HG03565 (cell line): ENCODE measurements at regions not wholly inside any gene's neighbourhood (a gene's known extent, or its start where the extent isn't known, plus 50 kb on each side); places are given as distances from the start of the nearest gene placed in this dataset.
"Not testable (repeated sequence)": the region's sequence is repeated elsewhere in the genome, so short reads cannot be mapped to it uniquely, and the experiment has no call there.

Experiments
- ATAC-seq: cut with Tn5 transposase; IDR thresholded peaks from one replicate; pipeline ENCODE4 v1.9.1; 2021; ENCODE audit warnings: mild to moderate bottlenecking, moderate library complexity; ENCODE audit not compliant: unreplicated experiment

DNA sequence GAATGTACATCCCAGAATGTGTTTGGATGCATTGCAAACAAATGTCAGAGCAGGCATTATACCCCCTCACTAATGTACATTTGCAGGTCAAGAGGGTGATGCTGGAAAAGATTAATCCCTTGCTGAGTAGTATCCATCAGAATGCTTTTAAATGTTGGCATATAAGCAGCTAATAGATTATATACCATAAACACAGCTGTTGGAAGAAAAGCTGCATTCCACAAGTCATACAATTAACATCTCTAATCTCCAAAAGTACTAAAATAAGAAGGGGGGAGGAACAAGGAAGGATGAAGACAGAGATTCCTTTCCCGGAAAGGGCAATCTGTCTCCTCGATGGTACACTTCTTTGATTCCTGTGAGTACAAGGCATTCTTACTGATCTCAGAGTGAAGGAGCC lies 445.7 kb upstream of the CDIN1 start:
- no peak for ATAC-seq

GRCh38 chr15:36136049-36136448 lies 443.4 kb upstream of the CDIN1 start:
- ATAC-seq, result no peak

DNA sequence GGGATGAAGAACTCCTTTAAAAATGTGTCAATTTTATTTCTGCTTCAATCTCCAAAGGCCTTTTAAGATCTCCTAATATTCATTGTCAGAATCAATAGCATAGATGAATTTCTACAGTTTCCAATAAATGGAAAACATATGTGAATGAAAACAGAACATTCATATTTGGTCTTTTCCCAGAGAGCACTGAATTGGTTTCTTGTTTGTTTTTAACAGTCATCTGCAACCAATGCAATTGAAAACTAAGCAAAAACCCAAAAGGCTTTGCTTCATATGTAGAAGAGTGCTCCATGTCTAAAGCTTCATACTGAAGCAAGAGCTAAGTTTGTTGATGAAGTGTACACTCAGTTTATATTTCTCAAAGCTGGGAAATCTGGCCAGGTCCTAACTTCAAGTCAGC lies 426.5 kb upstream of the CDIN1 start:
- no peak for ATAC-seq

DNA sequence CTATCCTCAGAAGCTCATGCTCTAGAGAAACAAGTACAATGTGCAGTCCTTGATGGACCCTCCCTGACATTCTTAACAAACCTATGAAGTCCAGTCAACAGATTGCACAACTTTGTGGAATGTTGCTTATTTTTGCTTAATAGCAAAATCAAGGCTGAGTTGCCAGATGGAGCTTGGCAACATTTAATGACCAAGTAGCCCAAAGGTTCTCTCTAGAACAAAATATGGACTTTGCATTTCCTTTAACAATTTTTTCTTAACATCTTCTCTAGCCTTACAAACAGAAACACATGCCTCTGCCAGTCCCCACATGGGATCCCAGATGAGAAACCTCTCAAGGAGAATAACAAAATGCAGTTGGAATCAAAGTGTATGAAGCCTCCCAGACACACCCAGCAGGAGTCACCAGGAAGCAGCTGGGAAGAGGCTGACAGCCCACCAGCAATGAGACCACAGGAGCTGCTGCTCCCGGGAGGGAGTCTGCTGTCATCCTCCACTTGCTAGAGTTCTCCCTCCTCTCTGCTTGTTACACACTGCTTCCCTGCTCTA lies 422.5 kb upstream of the CDIN1 start:
- ATAC-seq, result no peak

DNA sequence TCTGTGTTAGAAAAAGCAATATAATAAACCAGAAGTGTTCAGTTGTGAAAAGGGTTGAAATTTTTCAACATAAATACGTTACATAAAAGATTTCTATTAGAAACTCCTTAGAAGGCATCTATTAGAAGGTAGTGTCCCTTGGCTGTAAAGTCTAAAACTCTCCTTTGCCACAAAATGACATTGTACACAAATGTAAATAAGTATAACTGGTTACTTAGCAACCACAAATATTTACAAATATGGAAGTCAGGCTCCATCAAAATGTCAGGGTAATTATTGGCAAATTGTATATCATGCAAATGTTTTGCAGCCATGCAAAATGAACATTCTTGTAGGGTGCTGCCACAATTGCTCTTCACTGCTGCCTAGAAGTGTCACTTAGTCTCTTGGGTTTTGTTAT lies 419.1 kb upstream of the CDIN1 start:
- ATAC-seq, result no peak

- no peak for ATAC-seq
Observed at GRCh38 chr15:36161108-36161507, 418.3 kb upstream of the CDIN1 start.

DNA sequence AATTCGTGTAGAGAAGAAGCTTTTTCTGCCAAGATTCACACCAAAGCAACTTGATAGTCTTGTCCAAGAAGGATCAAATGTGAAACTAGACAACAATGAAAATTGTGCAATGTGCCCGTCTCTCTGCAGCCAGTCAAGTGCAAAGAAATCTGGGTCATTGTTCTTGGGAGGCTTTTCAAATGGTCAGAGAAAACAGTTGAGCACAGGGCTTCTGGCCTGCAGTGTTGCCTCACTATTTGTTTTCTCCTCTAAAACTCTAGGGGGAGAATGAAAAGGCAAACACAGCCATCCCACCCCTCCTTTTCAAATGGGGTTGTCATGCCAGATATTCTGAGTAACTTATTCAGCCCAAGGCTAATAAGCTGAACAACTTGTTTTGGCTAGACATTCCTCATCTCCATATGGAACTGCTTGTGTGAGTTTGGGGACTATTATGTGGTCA lies 417.6 kb upstream of the CDIN1 start:
- ATAC-seq, result no peak

- ATAC-seq, result not testable (repeated sequence)
Observed at GRCh38 chr15:36163983-36164382, 415.4 kb upstream of the CDIN1 start.

- no peak for ATAC-seq
Observed at GRCh38 chr15:36172955-36173354, 406.5 kb upstream of the CDIN1 start.

DNA sequence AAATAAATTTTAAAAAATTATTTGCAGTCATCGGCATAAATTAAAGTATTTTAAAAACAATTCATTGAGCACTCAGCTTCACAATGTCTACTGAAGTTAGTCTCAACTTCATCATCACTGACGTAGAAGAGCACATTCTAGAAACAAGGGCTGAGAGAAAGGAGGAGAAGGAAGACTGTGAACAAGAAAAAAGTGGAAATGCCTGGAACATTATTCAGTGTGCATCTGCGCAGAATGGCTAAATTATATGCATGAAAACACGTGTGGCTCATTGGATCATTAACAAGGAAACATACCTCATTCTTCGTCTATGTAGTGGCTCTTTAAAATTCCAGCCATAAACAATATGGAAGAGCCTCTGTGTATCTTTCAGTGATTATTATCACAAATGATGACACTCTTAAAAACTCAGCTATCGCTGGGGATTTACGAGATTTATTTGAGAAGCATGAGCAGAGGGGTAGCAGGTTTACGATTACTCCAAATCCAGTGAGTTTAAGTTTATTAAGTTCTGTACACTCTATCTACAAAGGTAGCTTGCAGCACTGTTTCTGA lies 404.2 kb upstream of the CDIN1 start:
- no peak for ATAC-seq

GRCh38 chr15:36175741-36176291 lies 403.6 kb upstream of the CDIN1 start:
- ATAC-seq, result no peak

GRCh38 chr15:36177590-36178302 lies 401.7 kb upstream of the CDIN1 start:
- no peak for ATAC-seq

GRCh38 chr15:36178303-36178633 lies 401.2 kb upstream of the CDIN1 start:
- no peak for ATAC-seq

GRCh38 chr15:36183201-36183600 lies 396.2 kb upstream of the CDIN1 start:
- no peak for ATAC-seq

DNA sequence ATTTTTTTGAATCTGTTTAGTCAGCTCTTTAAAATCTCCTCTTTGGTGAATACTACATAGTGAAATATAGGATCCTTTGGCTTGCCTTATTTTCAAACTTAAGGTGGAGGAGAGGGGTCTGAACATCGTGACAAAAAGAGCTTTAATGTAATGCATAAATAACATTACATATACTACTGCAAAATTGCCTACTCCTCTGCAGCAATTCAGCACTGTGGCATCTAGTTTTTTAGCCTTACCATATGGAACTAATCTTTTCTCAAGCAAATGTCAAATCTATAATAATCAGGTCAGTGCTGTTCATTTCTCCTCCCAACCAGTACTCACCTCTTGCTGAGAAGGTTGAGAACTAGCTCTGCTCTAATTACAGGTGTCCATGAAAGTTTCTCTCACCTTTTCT lies 394.0 kb upstream of the CDIN1 start:
- no peak for ATAC-seq

GRCh38 chr15:36185845-36186244 lies 393.6 kb upstream of the CDIN1 start:
- no peak for ATAC-seq

DNA sequence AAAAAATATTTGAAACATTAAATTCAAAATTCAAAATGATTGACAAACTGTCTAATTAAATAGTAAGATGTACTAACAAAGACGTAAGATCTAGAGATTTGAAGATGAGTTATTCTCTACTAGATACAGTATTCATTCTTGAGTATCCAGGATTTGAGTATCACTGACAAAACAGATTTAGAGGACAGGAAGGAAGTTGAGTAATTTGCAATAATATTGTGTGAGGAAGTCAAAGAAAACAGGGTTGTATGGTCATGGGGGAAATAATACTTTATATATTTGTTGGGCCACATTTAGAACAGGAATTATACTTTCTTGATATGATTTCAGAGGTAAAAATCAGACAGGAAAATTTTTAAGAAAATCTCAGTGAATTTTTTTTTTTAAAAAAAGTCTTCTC lies 393.1 kb upstream of the CDIN1 start:
- ATAC-seq, result no peak

- no peak for ATAC-seq
Observed at GRCh38 chr15:36191459-36191858, 388.0 kb upstream of the CDIN1 start.

DNA sequence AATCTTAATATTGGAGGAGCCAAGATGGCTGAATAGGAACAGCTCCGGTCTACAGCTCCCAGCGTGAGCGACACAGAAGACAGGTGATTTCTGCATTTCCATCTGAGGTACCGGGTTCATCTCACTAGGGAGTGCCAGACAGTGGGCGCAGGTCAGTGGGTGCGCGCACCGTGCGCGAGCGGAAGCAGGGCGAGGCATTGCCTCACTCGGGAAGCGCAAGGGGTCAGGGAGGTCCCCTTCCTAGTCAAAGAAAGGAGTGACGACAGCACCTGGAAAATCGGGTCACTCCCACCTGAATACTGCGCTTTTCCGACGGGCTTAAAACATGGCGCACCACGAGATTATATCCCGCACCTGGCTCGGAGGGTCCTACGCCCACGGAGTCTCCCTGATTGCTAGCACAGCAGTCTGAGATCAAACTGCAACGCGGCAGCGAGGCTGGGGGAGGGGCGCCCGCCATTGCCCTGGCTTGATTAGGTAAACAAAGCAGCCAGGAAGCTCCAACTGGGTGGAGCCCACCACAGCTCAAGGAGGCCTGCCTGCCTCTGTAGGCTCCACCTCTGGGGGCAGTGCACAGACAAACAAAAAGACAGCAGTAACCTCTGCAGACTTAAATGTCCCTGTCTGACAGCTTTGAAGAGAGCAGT lies 383.9 kb upstream of the CDIN1 start:
- not testable (repeated sequence) for ATAC-seq

DNA sequence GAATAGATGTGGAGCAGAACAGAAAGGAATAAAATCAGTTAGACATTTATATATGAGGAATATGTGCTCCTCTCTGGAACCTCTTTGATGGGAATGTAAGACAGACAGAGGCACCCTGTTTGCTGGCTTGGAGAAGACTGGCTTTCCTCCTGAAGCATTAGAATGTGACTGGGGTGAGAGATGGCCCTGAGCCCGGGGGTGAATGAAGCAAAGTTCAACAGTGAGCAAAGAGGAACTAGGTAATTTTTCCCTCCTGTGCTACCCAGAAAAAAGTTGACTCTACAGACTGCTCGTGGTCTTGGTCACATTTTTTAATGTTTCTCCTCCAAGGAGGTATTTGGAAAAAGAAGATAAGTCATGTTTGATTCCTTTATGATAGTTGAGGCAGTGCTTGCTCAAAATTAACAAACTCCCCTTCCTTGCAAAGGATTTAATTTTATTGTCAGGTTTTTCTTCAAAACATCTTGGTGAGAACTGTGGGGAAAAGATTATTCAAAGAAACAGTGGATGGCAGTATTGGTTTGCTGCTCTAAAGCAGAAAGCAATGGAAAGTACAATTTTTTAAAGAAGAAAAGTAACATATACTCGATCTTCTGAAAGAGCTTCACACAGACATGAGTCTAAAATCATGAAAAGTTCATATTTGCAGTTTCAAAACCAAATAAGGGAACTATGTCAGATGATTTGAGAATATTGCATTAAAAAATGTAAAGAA lies 370.4 kb upstream of the CDIN1 start:
- no peak for ATAC-seq

DNA sequence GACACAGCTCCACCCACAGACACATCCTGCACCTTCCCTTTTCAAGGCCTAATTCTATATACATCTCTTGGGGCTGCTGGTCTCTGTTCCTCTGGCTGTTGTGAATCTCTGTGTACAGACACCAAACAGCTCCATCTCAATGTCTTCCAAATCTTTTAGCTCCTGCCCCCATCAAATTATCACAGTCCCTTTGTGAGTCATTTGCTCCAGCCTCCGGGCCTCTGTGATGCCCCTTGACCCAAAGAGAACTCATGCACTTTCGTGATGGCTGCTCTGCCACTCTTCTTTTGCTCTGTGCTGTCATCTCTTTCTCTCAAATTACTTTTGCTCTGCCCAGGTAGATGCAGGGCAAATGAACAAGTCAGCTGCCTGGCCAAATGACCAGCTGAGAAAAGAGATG lies 369.0 kb upstream of the CDIN1 start:
- ATAC-seq, result no peak
